HUES48 (cell line): ENCODE measurements at regions not wholly inside any gene's neighbourhood (a gene's known extent, or its start where the extent isn't known, plus 50 kb on each side); places are given as distances from the start of the nearest gene placed in this dataset.

Experiments used
- H3K27ac ChIP-seq: one replicate; pipeline ENCODE4 v1.7.0; 2013; ENCODE audit warnings: low read depth, low read length, inconsistent platforms
- H3K27me3 ChIP-seq: 2 replicates; pipeline ENCODE4 v1.6.1; 2013; ENCODE audit warnings: mild to moderate bottlenecking, low read length; ENCODE audit not compliant: control insufficient read depth, insufficient read depth
- H3K36me3 ChIP-seq: 2 replicates; pipeline ENCODE4 v1.6.1; 2013; ENCODE audit warnings: low read length; ENCODE audit not compliant: control insufficient read depth, insufficient read depth
- H3K4me1 ChIP-seq: 2 replicates; pipeline ENCODE4 v1.6.1; 2013; ENCODE audit warnings: mild to moderate bottlenecking, low read length; ENCODE audit not compliant: control insufficient read depth, insufficient read depth
- H3K4me3 ChIP-seq: 2 replicates; pipeline ENCODE4 v1.5.1; 2013; ENCODE audit warnings: mild to moderate bottlenecking, low read depth, low read length
- H3K9ac ChIP-seq: 2 replicates; pipeline ENCODE4 v1.6.1; 2013; ENCODE audit warnings: mild to moderate bottlenecking, low read depth, low read length, moderate library complexity
- H3K9me3 ChIP-seq: 2 replicates; pipeline ENCODE4 v1.6.1; 2013; ENCODE audit warnings: low read length; ENCODE audit not compliant: control insufficient read depth, insufficient read depth

DNA sequence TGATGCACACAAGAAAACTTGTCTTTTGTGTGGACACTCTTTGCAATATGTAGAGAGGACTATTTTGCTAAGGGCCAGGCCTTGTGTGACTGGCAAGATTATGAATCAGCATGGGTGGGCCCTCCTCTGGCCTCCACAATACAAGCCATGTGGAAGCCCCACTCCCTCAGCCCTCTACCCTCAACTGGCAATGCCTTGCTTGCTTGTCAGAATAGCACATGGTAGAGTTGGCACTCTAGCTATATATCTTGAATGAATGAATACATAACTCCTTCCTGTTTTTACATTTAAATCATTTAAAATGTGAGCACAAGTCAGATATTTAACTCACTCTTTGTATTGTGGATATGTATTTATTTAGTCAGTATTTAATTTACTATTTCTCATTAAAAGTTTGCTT is 805.4 kb upstream of the GYPC start:
- no peaks in the 10 kb centered on the region for H3K9me3 ChIP-seq
- H3K27ac ChIP-seq, result no peak overlapping the region
- H3K4me3 ChIP-seq, result no peak overlapping the region
- H3K4me1 ChIP-seq, result no peaks in the 10 kb centered on the region
- no peaks in the 10 kb centered on the region for H3K36me3 ChIP-seq
- no peak overlapping the region for H3K9ac ChIP-seq
- no peaks in the 10 kb centered on the region for H3K27me3 ChIP-seq

DNA sequence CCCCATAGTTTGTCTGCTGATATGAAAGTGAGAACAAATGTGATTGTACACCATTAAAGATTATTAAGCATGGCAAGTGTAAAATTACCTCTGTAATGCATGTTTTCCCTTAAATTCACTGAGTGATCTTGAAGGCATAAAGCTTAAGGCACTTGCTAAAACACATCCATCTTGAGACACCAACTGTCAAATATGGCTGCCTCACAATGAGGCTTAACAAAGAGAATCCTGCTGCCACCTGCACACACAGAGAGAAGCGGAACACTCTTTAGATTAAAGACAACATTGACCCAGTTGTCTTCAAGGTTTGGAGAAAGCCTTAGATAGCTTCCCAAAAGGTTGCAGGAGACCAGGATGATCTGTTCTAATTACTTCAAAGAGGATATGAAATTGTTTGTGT is 803.6 kb upstream of the GYPC start:
- no peaks in the 10 kb centered on the region for H3K9me3 ChIP-seq
- H3K9ac ChIP-seq, result no peak overlapping the region
- H3K36me3 ChIP-seq, result no peaks in the 10 kb centered on the region
- no peaks in the 10 kb centered on the region for H3K27me3 ChIP-seq
- no peak overlapping the region for H3K4me3 ChIP-seq
- H3K27ac ChIP-seq, result no peak overlapping the region
- no peaks in the 10 kb centered on the region for H3K4me1 ChIP-seq

DNA sequence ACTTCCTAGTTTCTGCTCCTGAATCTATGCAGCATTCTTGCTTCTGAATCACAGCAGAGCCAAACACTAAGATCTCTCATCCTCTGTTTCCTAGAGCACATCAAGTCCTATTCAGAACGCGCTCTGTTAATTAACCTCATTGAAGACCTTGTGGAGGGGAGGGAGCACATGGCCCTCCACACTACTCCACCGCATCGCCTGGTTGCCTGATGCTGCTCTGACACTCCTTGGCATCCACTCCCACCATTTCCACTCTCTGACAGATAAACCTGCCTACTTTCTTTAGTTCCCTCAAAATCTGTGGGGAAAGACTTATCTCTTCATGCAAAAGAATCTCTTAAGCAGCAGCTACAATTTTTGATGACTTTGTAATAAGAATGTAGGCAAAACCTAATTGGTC is 802.3 kb upstream of the GYPC start:
- no peak overlapping the region for H3K4me3 ChIP-seq
- no peak overlapping the region for H3K9ac ChIP-seq
- H3K4me1 ChIP-seq, result peaks cover 9% of the 10 kb centered on the region; the same call in 1 of the 2 replicates
- H3K36me3 ChIP-seq, result no peaks in the 10 kb centered on the region
- no peaks in the 10 kb centered on the region for H3K27me3 ChIP-seq
- H3K9me3 ChIP-seq, result no peaks in the 10 kb centered on the region
- no peak overlapping the region for H3K27ac ChIP-seq

DNA sequence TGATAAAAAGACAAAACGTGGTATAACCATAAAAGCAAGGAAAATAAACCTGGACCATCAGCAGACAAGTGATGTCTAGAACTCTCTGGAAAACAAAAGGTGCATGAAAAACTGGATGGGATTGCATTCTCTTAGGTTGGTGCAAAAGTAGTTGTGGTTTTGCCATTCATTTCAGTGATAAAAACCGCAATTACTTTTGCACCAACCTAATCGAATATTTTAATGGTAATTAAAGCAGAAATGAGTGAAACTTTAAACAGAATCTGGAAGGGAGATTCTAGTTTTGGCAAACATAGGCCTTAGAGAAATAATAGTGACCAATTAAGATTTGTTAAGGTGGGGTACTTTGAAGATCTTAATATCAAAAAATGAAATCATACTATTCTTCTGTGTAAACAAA is 800.8 kb upstream of the GYPC start:
- H3K27me3 ChIP-seq, result no peaks in the 10 kb centered on the region
- H3K4me3 ChIP-seq, result no peak overlapping the region
- no peaks in the 10 kb centered on the region for H3K9me3 ChIP-seq
- peaks cover 10% of the 10 kb centered on the region; the same call in 1 of the 2 replicates for H3K4me1 ChIP-seq
- H3K36me3 ChIP-seq, result no peaks in the 10 kb centered on the region
- no peak overlapping the region for H3K9ac ChIP-seq
- H3K27ac ChIP-seq, result no peak overlapping the region

DNA sequence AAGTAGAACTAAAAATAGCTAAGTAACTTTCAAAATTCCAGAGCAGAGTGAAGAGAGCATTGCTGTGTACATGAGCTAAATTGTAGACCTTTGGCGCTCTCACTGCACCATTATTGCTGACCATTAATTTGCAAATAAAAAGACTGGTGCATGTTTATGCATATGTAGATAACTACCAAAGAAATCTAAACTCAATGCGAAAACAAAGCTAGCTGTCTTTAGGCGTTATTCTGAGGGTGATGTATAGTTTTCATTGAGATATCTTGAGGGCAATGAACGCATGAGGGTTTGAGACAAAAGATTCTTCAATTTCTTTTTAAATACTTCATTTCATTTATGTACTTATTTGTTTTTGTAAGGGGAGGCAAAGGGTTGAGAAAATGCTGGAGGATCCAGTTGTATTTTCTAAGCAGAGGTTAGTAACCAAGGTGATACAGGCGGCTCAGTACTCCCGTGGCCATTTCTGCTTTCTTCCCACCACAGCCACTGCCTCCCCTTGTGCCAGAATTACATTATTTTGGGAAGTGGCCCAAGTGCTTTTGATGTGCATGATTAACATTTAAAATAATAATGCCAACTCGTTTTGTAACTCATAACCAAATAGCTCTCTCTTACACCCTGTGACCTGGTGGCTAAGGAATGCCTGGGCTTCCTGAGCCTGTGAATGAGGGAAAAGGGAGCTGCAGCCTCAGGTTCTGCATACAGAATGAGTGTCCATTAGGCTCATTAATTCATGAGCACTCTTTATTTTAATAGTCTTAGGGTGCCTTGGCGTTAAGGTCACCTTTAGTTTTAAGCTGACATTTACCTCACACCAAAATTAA is 797.8 kb upstream of the GYPC start:
- peaks cover 10% of the 10 kb centered on the region; the same call in 1 of the 2 replicates for H3K4me1 ChIP-seq
- no peak overlapping the region for H3K27ac ChIP-seq
- no peaks in the 10 kb centered on the region for H3K36me3 ChIP-seq
- H3K4me3 ChIP-seq, result no peak overlapping the region
- no peaks in the 10 kb centered on the region for H3K27me3 ChIP-seq
- H3K9me3 ChIP-seq, result no peaks in the 10 kb centered on the region
- no peak overlapping the region for H3K9ac ChIP-seq

DNA sequence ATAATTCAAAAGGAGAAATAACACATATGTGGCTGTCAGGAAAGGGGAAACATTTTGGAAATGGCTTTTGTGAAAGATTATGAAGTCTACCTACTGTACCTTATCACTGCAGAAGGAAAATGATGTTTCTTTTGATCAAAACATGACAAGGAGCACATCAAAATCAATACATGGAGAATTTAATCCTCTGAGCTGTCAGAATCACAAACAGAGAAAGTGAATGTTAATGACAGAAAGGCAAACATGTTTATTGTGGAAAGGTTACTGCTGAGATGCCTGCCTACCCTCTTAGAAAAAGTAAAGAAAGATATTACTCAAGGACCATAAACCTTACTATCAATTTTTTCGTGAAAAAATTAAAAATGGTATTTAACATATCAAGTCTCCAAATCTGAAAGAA is 794.5 kb upstream of the GYPC start:
- no peak overlapping the region for H3K9ac ChIP-seq
- no peaks in the 10 kb centered on the region for H3K27me3 ChIP-seq
- peaks cover 10% of the 10 kb centered on the region; the same call in 1 of the 2 replicates for H3K4me1 ChIP-seq
- H3K4me3 ChIP-seq, result no peak overlapping the region
- no peaks in the 10 kb centered on the region for H3K9me3 ChIP-seq
- no peaks in the 10 kb centered on the region for H3K36me3 ChIP-seq
- no peak overlapping the region for H3K27ac ChIP-seq

DNA sequence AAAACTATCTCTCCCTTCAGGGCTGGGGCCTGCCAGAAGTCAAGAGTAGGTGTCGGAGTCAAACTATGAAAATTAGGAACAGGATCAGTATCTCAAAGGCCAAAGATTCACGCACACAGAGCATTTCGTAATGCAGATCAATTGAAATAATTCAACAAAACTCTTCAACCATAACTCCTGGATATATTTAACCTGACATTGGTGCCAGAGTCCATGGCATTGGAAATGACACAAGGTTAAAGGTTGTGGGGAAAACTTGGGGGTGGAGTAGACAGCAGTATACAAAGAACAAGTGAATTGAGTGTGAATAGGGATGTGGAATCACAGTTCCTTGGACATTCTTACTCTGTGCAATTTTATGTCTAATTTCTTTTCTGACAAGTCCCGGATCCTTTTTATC is 788.0 kb upstream of the GYPC start:
- Histone ChIP-seq H3K4me1 (no peaks in the 10 kb centered on the region), H3K27me3 (no peaks in the 10 kb centered on the region), H3K36me3 (no peaks in the 10 kb centered on the region), H3K4me3 (no peak overlapping the region), H3K27ac (no peak overlapping the region), H3K9me3 (no peaks in the 10 kb centered on the region), H3K9ac (no peak overlapping the region)

DNA sequence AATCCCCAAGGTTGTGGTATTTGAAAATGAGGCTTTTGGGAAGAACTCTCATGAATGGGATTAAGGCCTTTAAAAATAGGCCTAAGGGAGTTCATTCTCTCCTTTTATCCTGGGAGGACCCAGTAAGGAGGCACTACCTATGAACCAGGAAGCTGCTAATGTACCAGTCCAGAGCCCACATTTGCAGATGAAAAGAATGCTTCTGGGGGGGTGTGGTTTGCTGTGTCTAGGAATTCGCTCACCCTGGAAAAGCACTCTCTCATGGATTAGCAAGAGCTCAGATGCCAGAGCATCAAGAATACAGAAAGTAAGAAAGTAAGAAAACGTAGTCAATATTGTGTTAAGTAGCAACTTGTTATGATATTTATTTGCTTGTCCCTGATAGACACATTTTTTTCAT is 785.7 kb upstream of the GYPC start:
- no peaks in the 10 kb centered on the region for H3K4me1 ChIP-seq
- H3K27me3 ChIP-seq, result no peaks in the 10 kb centered on the region
- no peaks in the 10 kb centered on the region for H3K9me3 ChIP-seq
- no peaks in the 10 kb centered on the region for H3K36me3 ChIP-seq
- no peak overlapping the region for H3K27ac ChIP-seq
- no peak overlapping the region for H3K9ac ChIP-seq
- H3K4me3 ChIP-seq, result no peak overlapping the region

DNA sequence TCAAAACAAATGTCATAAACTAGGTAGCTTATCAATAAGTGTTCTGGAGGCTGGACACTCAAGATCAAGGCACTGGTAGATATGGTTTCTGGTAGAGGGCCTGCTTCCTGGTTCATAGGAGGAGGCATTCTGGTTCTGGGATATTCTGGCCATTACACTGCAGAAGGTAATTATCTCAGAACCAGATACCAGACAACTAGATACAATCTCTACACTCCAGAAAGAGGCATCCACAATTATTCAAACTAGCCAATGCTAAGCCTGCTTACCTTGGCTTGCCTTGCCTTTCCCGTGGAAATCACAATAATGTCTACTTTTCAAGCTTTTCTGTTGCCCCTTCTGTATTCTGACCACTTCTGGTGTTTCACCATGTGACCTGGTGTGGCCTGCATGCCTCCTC is 785.2 kb upstream of the GYPC start:
- Histone ChIP-seq H3K9me3 (no peaks in the 10 kb centered on the region), H3K27ac (no peak overlapping the region), H3K27me3 (no peaks in the 10 kb centered on the region), H3K4me1 (no peaks in the 10 kb centered on the region), H3K9ac (no peak overlapping the region), H3K4me3 (no peak overlapping the region), H3K36me3 (no peaks in the 10 kb centered on the region)

DNA sequence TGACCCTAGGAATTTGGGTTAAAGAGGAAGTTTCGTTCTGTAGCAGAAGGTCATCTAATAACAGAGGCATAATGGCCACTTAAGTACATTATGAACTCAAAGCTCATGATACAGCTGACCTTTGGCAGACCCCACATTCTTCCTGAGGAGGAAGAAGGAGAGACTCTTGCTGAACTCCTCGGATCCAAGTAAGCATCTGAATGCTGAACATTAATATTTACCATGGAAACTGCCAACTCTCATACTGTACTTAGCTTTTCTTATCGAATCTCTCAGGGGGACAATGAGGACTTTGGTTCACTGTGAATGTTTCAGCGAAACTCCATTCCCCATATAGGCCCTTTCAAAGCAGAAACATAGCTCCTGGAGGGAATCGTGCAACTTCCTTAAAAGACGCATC is 781.4 kb upstream of the GYPC start:
- no peak overlapping the region for H3K27ac ChIP-seq
- H3K4me1 ChIP-seq, result no peaks in the 10 kb centered on the region
- H3K9me3 ChIP-seq, result no peaks in the 10 kb centered on the region
- no peaks in the 10 kb centered on the region for H3K27me3 ChIP-seq
- H3K36me3 ChIP-seq, result no peaks in the 10 kb centered on the region
- H3K4me3 ChIP-seq, result no peak overlapping the region
- H3K9ac ChIP-seq, result no peak overlapping the region

DNA sequence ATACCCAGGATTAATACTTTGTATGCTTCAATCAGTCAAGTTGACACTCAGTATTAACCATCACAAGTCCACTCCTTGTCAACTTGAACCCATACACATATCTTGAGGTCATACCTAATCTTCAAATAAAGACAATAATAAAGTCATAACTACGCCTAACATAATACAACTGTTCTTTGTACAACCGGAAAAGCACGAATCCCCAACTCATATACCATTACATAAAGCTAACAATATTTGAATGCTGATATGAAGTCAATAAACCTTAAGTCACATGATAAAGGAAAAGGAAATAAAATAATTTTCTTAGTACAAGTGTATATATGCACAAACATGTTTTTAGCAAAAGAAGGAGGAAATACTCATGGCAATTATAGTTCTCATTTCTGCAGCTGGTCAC is 770.6 kb upstream of the GYPC start:
- no peaks in the 10 kb centered on the region for H3K27me3 ChIP-seq
- H3K36me3 ChIP-seq, result no peaks in the 10 kb centered on the region

More for the DNA sequence above, 770.6 kb upstream of the GYPC start:
- Histone ChIP-seq H3K9me3 (peaks cover 12% of the 10 kb centered on the region), H3K4me3 (no peak overlapping the region), H3K9ac (no peak overlapping the region), H3K4me1 (no peaks in the 10 kb centered on the region), H3K27ac (no peak overlapping the region)
